COLO668 (cell line): ENCODE measurements at regions not wholly inside any gene's neighbourhood (a gene's known extent, or its start where the extent isn't known, plus 50 kb on each side); places are given as distances from the start of the nearest gene placed in this dataset.
"Not testable (repeated sequence)": the region's sequence is repeated elsewhere in the genome, so short reads cannot be mapped to it uniquely, and the experiment has no call there.

Experiments
- DNase-seq: peaks from one replicate; lab custom pipeline; 2025; ENCODE audit not compliant: unreplicated experiment; lab: John Stamatoyannopoulos, UW

- DNase-seq = not testable (repeated sequence)
Measured at GRCh38 chr13:63218596-63218995, 1802.9 kb upstream of the PCDH20 start.

DNA sequence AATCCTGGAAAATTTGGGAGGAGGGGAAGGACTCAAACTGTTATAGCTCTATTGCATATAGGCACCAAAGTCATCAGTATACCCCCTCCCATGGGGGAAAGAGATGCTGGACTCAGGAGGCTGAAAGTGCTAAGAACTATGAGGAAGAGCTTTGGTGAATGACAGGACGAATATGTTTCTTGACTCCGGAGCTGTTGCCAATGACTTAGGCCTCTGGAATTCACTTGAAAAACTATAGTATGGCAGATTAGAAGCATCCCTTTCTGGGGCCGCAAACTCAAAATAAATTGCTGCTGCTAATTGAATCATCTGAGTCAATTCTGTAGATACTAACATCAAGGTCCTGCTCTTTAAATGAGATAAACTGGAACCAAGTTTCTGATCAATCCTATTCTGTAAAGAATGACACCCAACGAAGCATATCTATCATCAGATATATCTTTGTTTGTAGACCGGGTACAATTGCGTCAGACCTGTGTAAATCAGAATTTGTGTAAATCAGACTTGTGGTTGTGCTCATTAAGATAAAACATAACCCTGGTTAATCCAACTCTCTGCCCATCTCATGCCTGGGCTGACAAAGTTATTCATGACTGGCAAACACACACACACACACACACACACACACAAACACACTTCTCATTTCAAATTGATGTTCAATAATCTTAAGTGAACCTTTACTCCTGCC, 1793.8 kb upstream of the PCDH20 start:
- no peak for DNase-seq

DNA sequence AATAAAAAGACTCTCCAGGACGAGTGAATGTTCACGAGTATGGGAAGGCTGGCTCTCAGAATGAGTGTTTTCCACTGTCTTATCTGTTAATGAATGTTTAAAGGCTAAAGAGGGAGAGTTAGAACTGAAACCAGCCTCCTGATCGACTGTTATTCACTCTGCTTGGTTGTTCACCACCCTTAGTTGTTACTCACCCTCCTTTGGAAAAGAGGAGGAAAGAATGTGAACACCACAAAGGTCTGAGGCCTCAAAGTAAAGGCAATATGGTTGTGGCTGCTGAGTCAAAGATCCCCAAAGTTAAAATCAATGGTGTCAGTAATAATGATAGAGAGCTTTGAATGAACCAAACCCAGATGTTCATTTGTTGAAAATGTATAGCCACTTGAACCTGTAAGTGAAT, 1793.2 kb upstream of the PCDH20 start:
- no peak for DNase-seq

GRCh38 chr13:63206461-63206860, 1790.8 kb upstream of the PCDH20 start:
- no peak for DNase-seq

DNA sequence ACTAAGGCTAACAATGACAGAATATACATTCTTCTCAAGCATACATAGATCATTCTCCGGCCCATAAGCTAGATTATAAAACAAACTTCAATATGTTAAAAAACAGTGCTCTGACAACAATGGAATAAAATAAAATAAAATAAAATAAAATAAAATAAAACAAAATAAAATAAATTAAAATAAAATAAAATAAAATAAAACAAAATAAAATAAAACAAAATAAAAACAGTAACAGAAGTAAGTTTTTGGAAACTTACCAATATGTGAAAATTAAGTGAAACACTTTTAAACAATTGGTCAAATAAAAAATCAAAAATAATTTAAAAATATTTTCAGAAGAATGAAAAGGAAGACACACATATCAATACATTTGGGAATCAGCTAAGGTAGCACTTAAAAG, 1785.8 kb upstream of the PCDH20 start:
- no peak for DNase-seq

DNA sequence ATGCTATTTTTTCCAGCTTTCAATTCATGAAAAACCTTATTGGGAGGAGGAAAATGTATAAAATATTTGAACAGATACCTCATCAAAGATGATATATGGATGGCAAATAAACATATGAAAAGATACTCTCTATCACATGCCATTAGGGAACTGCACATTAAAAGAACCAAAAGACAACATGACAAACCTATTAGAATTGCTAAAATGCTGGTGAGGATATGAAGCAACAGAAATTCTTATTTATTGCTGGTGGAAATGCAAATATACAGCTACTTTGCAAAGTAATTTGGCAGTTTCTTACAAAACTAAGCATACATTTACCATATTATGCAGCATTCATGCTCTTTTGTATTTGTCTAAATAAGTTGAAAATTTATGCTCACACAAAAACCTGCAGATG, 1783.9 kb upstream of the PCDH20 start:
- no peak for DNase-seq

DNA sequence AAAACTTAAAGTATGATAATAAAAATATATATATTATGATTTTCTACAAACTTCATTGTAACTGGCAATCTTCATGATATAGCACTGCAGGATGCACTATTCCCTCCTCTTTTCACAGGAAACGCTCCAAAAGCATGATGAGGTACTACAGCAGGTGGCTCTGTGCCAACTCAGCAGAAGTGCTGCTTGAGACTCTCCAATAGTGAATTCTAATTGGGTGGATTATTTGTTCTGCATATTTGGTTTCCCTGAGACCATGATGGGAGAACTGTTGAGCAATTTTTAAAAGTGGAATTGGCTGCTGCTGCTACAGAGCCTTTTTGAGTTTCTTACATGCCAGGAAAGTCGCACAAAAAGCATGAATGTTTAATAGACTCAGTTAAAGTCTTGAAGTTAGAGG, 1782.4 kb upstream of the PCDH20 start:
- peak; percentile 63 for DNase-seq

DNA sequence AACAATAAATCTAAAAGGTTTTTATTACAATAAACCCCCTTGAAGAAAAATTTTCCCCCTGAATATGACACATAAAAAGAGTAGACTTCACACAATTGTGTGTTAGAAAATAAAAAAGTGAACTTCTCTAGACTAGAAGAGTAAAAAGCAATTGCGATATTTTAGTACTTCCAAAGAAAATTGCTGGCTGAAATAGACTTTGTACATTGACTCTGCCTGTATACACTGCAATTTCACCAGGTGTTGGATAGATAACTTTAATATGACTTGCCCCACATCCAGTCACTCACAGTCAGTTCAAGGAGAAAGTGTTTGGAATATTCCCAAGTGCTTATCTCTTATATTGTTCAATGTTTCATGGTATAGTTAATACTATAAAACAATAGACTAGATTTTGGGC, 1780.1 kb upstream of the PCDH20 start:
- DNase-seq = no peak

GRCh38 chr13:63190742-63191141, 1775.1 kb upstream of the PCDH20 start:
- DNase-seq = no peak

DNA sequence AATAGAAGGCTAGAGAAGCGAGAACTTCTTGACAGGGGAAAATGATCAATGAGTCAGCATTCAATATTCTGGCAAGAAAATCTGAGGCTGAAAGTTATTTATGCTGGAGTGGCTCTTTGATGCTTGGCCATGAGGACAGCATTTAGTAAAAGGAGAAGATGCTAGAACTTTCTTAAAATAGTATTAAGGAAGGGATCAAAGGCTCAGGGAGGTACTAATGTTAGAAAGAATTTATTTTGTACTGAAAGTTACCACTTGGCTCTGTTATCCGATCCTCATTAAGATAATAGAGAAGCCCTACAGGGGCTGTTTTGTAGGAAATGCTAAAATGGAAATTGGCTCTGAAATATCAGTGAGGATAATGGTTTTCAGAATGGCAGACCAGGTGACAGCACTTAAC, 1774.6 kb upstream of the PCDH20 start:
- no peak for DNase-seq

GRCh38 chr13:63189712-63190111, 1774.1 kb upstream of the PCDH20 start:
- DNase-seq = no peak

DNA sequence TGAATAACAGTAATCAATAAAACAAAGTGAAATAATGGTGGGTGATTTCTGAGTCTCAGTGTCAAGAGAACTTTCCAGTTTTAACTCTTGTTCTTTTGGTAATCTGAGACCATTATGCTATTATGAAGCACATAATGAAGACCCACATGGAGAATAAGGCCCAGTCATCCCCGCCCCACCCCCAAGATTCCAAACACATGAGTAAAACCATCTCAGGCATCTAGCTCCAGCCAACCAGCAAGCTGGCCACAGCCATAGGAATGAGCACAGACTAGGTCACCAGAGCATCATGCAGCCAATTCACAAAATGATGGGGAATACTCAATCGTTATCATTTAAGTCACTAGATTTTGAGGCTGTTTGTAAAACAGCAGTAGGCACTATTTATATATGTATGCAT, 1769.0 kb upstream of the PCDH20 start:
- DNase-seq = no peak

DNA sequence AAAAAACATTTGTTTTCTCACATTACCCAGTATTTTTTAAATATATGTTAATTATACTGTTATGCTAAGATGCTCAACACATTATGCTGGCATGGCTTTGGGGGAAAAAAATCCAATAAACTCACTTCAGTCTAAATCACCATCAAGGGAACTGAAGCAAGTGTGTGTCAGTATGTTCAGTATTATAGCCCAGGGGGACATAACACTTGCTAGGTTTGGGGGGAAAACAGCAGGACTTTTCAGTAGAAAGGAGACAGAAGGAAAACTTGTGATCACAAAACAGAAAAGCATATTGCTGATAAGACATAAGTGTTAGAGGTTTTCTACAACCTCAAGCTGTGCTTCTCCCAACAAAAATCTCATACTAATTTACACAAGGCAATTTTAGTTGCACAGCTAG, 1759.9 kb upstream of the PCDH20 start:
- no peak for DNase-seq

DNA sequence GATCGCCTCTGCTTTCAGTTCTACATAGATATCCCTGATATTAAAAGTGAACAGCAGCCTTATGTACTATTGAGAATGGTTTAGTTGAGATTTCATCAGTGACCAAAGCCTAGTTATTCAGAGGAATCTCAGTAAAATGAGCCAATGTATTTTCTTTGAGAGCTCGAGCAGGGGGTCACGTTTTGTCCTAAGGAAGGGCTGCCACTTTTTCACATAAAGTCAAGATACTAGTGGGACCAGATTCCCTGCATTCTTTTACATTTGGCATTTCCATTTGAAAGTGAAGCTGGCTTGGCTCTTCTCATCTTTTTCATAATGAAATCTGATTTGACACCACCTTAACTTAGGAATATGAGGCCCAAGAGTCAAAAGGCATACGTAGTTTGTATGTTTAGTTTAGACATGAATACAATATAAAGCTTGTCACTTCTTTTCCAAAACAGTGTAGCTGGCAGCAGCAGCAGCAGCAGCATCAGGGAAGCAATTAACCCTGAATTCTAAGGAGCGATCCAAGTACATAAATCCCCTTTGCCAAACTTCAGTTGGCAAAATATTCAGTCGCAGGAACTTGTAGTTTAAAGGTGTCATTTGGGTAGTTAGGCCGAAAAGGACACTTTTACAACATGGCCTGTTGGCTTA, 1752.2 kb upstream of the PCDH20 start:
- no peak for DNase-seq

- DNase-seq = no peak
Measured at GRCh38 chr13:63166345-63166744, 1750.7 kb upstream of the PCDH20 start.

DNA sequence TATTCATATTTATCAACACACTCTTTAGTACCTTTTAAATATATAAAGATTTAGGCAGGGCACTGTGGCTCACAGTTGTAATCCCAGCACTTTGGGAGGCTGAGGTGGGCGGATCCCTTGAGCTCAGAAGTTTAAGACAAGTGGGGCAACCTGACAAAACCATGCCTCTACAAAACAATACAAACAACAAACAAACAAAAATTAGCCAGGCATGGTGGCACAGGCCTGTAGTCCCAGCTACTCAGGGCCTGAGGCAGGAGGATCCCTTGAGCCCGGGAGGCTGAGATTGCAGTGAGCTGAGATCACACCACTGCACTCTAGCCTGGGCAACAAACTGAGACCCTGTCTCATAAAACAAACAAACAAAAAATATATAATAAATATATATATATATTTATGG, 1748.3 kb upstream of the PCDH20 start:
- DNase-seq = no peak

DNA sequence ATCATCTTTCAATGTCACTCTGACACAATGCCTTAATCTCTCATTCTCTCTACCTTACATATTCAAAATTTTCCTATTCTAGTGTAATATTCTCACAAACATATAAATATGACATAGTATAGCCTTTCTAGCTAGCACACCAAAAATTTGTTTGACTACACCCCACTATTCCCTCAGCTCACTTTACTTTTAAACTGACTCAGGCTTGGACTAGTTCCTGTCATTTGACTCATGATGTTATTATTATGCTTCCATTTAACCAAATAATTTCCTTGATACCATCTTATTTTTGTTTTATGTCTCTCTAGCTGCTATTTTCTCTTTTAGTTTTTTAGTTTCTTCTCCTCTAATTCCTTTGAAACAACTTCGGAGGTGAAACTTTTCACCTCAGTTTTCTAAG, 1745.6 kb upstream of the PCDH20 start:
- no peak for DNase-seq

- DNase-seq = no peak
Measured at GRCh38 chr13:63156816-63157215, 1741.2 kb upstream of the PCDH20 start.

DNA sequence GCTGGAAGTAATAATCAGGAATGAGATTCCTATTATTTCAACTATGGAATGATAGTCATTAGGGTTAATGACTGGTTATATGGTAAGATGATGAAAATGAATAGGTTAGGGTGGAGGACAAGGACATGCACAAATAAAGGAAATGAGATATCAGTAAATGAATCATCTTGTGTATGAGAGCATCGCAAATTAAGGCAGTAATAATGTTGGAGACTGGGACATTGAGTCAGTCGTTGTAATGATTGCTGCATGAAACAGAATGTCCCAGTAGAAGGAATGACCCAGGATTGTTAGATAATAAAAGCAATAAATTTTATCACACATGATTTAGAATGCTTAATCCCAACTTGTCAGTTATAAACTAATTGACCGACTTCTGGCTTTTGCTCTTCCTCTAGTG, 1733.7 kb upstream of the PCDH20 start:
- no peak for DNase-seq

- no peak for DNase-seq
Measured at GRCh38 chr13:63139277-63139676, 1723.6 kb upstream of the PCDH20 start.

- no peak for DNase-seq
Measured at GRCh38 chr13:63129995-63130394, 1714.3 kb upstream of the PCDH20 start.

GRCh38 chr13:63128716-63129115, 1713.1 kb upstream of the PCDH20 start:
- no peak for DNase-seq

DNA sequence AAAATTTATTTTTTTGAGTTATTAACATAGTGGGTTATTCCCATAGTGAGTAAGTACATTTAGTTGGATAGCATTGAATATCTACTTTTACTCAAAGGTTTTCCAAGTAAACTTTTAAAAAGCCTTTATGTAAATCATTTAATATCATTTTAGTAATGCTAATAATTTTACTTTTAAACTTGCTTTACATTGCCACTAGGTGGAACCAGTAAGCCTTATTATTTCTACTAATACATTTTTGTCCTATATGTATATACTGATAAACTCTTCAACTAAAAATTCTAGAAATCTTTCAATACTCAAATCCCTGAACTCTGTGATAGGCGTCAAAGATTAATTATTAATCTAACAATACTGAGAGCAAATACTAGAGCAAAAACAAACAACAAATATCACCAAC, 1709.2 kb upstream of the PCDH20 start:
- DNase-seq = no peak
